GM21515 (cell line): ENCODE measurements at regions not wholly inside any gene's neighbourhood (a gene's known extent, or its start where the extent isn't known, plus 50 kb on each side); places are given as distances from the start of the nearest gene placed in this dataset.
A peak's percentile ranks its signal among the peaks of the same experiment; 100 is the strongest.
"Not testable (repeated sequence)": the region's sequence is repeated elsewhere in the genome, so short reads cannot be mapped to it uniquely, and the experiment has no call there.

Source experiments
- ATAC-seq: cut with Tn5 transposase; IDR thresholded peaks from one replicate; pipeline ENCODE4 v1.9.1; 2021; ENCODE audit not compliant: unreplicated experiment

DNA sequence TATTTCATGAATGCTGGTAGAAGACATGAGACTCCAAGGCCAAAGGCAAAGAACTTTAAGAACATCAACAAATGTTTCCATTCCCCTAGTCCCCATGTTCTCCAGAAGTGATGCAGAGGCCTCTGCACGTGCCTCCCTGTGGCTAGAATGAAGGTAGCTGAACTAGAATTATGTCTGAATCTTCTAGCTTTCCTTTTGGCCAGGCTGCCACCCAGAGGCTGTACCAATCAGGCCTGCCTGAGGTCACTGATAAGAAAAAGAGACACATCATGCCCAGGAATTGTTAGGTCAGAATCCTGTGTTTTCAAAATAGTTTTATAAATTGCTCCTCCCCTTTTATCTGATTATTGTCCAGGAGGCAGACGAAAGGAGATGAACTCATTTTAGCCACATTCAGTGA is 188.0 kb upstream of the SLC16A7 start:
- ATAC-seq: no peak

DNA sequence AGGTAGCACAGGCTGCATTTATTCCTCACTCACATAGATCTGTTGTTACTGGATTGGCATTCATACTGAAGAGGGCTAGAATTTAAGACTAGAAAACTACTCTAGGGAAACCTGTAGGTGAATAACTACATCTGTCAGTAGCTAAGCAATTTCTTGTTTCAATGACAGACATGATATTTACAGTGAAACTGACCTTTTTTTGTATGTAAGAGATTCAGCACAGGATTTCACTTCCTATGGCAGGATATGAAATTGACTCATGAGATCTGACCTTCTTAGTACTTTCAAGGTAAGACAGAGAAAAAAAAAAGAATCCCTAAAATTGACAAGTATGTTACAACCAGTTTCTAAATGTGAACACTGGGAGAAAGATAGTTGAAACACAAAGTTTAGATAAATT is 189.8 kb upstream of the SLC16A7 start:
- ATAC-seq: no peak

DNA sequence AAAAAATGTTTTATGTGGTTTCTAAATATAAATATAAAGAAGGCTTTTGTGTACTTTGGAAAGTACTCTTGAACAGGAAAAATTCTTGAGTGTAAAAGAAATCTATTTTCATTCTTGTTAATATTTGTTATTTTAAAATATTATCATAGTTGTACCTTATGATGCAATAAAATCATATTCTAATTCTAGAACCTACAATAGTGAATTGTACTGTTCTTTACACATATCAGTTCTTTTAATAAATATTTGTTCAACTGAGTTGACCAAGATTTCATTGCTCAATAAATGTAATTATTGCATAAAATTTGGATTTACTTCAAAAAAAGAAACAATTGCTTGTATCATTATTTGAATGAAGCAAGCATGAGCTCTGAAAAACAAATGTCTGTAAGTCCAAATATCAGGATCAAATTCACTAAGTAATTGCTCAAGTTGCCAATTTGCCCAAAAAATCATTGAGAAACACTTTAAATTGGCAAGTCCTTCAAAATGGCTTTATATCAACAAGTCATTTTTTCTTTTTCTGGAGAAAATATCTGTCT is 191.6 kb upstream of the SLC16A7 start:
- ATAC-seq: no peak

DNA sequence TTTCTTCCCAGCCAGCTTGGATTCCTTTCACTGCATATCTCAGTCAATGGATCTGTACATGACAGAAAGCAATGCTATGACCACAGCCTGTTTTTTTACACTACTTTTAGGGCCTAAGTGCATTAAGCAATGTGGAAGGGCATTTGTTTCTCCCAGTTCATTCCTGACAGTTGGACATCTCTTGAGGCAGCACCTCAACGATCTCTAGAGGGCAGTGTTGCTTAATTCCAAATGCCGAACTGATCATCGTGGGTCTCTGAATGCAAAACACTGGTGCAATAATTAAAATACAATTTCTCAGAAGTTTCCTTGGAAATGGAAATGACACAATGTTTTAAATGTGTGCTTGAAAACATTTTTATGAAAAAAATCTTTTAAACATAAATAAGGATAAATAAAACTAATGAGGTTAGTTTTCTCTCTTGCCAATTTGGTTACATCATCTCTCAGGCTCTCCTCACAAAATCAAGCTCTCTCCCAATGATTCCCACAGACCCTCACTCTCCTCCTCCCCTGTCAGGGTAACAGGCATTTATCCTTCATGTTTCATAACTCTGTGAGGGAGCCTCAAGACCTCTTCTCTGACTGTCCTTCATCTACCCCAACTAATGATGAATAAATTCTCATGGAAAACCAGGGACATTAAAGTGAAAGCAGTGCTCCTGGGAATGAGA is 192.4 kb upstream of the SLC16A7 start:
- peak; percentile 77 for ATAC-seq

DNA sequence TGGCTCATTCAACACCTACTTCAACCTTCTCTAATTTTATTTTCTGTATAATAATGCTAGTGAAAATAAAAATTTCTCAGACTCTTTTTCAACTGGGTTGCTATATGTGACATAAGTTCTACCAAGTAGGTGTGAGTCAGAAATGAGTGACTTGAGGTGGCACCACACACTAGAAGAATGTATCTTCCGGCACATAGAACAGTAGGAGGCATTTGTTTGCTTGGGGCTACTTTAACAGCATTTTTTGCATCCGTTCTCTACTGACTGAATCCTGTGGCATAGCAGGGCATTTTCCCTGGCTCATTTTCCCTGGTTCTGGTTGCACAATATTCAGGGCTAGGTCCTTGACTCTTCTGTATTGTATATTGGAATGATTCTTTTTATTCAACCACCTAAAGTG is 194.0 kb upstream of the SLC16A7 start:
- no peak for ATAC-seq

DNA sequence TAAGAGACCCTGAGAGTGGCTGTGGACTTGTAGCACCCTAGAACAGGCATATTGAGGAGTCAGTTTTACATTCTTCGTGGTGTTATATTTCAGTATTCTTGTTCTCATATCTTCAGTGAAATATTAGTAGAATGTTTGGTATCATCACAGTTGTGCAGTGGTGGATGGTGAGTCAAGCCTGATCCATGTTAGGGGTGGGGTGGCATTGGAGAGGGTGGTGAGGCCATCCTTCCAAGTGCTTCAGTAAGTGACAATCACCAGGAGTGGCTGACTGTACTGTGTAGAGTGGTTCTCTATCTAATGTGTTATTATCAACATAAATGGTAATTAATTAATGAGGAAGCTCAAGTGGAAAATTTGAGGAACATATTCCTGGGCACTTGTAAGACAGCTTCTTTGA is 197.7 kb upstream of the SLC16A7 start:
- no peak for ATAC-seq

DNA sequence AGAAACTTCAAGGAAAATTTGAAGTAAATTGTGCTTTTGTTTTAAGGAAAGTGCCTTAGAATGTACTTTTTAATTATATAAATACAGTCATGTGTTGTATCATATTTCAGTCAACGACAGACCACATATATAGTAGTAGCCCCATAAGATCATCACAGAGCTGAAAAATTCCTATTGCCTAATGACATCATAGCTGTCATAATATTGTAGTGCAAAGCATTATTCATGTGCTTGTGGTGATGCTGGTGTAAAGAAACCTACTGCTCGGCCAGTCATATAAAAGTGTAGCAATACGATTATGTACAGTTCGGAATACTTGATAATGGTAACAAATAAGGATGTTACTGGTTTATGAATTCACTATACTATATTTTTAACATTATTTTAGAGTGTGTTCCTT is 198.9 kb upstream of the SLC16A7 start:
- no peak for ATAC-seq

DNA sequence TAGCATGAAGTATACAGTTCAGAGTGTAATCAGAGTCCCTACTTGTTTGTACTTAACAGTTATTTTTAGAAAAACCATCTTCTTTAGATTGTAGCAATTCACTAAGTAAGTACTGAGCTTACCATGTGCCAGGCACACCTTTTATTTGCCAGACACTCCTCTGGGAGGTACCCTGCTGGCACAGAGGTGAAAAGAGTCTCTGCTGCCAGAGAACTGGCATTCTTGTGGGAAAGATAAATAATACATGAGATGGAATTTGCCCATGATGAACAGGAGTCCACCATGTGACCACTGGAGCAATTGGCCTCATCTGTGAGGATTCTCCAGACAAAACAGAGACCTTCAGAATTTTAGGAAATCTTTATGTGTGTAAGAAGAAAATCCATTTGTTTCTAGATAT is 199.3 kb upstream of the SLC16A7 start:
- no peak for ATAC-seq

DNA sequence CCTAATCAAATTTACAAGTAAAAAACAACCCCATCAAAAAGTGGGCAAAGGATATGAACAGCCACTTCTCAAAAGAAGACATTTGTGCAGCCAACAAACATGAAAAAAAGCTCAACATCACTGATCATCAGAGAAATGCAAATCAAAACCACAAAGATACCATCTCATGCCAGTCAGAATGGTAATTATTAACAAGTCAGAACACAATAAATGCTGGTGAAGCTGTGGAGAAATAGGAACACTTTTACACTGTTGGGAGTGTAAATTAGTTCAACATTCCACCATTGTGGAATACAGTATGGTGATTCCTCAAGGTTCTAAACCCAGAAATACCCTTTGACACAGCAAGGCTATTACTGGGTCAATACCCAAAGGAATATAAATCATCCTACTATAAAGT is 200.5 kb upstream of the SLC16A7 start:
- not testable (repeated sequence) for ATAC-seq

DNA sequence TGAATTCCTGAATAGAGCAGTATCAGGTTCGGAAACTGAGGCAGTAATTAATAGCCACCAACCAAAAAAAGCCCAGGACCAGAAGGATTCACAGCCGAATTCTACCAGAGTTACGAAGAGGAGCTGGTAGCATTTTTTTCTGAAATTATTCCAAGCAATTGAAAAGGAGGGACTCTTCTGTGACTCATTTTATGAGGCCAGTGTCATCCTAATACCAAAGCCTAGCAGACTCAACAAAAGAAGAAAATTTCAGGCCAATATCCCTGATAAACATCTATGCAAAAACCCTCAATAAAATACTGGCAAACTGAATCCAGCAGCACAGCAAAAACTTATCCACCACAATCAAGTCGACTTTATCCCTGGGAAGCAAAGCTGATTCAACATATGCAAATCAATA is 202.3 kb upstream of the SLC16A7 start:
- no peak for ATAC-seq

DNA sequence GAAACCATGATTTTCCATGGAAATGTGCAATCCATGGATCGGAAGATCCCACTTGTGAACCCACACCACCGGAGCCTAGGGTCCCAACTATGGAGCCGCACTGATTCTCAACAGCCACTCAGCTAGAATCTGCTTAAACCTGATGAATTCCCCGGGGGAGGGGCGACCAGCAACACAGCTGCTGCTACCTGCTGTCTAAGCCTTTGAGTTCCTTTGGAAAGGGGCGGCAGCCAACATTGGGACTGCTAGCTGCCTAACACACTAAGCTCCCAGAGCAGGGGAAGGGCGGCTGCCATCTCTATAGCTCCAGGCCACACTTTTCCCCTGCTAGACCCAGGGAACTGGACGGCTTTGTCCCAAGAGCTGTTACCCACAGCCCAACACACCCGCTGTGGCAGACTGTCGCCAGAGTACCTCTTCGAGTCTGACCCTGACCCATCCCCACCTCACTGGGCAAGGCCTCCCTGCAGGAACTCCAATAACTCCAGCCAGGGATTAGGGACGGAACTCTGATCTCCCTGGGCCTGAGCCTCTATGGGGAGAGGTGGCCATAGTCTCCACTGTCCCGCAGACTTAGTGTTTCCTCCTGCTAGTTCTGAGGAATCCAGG is 205.8 kb upstream of the SLC16A7 start:
- no peak for ATAC-seq

DNA sequence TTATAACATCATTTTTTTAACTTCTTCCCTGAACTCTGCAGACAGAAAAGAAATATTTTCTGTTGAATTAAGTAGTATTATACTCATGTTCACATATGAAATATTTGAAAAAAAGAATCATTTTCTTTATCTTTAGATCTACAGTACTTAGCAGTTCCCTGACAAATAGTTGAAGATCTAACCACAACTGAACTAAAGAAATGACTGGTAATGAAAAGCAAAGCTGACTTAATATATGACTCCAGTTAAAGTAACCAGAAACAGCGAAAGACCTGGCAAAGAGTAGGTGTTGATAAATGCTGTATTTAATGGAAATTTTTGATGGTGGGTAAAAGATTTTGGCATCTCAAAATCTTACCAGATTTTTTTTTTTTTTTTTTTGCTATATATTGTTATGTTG is 207.1 kb upstream of the SLC16A7 start:
- no peak for ATAC-seq

DNA sequence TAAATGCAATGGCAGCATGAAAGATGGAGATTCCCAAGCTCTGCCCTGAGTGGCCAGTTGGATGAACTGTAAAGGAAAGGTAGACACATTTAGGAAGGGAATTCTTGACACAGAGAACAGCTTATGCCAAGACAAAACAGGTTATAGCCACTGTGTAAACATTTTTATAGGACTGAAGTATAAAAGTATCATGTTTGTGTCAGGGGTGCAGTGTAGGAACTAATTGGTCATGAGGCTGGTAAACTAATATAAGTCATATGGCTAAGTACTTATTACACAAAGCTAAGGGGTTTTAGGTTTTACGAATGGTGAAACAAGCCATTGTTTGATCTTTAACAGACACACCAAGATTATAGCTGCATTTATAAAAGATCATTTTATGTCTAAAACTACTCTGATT is 207.7 kb upstream of the SLC16A7 start:
- no peak for ATAC-seq

DNA sequence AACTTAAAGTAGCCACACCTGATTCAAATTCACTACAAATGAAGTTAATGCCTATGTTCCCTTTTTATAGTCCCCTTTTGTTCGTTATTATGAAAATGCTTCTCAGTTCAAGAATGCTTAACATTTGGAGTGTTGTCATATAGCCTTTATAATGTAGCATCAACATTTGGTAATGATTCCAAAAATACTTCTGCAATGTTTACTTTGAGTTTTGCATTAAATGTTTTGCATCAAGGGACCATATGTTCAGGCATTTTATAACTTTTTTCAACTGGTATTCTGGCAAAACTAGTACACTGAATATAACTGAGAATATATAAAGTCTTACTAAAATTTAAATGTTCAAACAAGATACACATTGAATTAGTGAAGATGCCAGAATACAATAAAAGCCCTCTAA is 209.6 kb upstream of the SLC16A7 start:
- no peak for ATAC-seq

DNA sequence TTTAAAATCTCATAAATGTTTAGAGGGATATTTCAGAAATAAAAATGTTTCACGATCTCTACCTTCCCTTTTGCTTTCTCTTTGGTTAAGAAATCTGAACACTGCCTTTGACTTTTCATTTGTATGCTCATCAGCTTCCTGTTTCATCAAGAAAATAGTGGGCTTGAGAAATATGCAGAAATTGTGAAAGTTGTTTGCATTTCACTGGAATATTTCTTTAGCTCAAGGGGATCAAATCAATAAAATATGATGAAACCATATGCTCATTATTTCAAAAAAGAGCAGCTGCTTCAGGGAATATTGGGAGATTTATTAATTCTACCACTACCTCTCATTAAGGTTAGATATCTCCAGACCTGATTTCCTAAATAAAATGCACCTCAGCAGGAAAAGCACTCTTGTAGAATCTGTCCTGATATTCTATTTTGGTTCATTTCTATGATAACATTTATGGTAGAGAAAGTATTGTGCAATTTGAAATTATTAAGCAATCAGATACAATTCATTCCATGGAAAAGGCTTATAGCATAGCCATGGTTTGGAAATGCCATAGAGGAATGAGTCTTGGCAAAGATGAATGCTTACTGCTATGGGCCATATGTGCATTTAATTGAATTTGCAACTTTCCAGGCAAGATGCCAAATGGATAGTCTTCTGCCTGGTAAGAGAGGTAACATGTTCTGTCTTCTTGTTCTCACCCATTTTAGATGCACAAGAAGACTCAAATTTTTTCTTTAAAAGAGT is 212.6 kb upstream of the SLC16A7 start:
- no peak for ATAC-seq

DNA sequence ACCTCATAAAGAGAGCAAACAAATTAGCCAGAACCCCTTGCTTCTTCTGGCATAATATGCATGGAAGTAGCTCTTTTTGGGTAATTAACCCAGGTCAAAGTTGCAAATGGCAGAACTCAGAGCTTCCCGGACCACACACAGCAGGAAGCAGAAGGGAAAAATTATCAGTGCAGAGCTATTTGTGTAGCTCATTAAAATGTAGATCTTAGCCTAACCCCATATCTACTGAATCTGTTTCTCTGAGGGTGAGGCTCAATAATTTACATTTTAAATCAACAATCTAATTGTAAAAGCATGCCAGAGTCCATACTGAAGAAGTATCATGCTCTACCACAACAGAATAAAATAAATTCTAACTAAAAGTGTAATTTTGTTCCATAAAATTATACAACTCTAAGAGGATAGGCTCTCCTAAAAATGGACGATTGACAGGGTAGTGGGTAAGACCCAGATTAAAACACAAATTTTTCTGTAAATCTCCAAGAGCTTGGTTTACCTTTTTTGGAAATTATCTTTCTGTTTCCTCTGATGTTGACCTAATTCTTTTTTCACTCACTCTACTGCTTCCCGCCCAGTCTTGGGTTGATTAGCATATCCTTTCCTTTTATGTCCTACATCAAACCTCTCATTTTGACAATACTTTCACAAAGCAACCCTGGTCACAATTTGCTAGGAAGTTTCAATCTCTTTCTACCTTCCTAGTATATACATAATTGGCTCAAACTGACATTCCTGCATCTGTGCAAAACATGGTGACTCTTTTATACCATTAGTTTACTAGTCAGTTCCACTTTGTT is 213.3 kb upstream of the SLC16A7 start:
- ATAC-seq: no peak

DNA sequence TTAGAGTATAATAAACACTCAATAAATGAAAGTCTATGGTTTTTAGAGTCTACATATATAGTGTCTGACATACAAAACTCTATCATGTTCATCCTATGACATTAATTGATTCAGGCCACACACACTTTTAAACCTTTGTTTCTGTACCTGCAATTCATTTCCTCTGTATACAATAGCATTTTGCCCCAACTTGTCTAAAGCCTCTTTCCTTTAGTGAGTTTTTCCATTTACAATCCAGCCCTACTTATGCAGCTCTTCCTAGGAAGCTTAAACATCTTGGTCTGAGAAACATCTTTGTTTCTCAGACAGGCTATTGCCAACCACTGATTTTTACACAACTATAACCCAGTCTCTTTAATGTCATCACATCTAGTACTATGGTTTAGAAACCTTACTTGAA is 214.7 kb upstream of the SLC16A7 start:
- ATAC-seq: no peak

DNA sequence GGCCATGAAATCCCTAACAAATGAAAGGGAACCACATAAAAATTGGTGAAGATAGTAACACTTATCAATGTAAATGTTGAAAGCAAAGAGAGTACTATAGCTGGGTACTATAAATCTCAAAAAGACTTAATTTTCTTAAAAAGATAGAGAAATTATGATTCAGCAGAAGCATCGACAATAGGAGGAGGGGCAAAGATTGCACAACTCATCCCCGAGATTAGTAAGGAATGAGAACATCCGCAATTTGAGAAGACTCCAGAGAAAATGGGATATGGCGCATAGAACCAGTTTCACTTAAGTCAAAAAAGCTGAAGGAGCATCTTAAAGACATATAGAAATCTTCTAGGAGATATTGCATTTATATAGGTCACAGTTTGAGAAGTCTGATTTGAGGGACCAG is 220.2 kb upstream of the SLC16A7 start:
- ATAC-seq: no peak

DNA sequence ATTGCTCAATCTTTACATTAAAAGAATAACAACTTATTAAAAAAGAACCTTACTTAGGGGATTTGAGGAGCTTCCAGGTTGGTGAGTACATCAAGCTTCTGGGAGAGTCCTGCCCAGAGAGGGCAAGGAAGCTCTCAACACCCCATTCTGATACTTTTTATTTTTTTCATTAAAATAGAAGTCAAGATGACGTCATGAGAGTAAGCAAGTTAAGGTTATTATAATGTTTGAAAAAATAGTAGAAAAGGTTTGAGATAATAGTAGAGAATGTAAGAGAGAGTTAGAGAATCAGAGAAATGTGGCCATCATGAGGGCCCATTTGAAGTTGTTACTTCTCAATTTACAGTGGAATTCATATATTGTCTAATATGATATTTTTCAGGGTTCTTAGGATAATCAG is 221.0 kb upstream of the SLC16A7 start:
- ATAC-seq: no peak

DNA sequence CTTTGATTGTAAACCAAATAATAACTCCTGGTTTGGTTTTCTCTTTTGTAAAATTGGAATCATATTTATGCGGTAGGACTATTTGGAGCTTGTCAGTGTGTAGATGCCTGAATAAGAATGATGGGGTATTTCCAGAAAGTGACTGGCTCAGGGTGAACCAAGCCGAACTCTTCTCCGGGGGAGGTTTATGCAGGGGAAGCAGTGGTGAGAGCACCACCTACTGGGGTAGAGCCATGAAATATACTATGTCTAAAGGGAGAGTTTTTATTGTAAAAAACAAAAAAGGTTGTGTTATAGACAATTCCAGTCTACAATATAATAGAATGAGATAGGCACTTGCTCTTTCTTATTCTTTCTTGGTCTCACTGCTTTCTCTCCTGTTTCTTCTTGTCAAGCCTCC is 222.9 kb upstream of the SLC16A7 start:
- ATAC-seq: no peak

DNA sequence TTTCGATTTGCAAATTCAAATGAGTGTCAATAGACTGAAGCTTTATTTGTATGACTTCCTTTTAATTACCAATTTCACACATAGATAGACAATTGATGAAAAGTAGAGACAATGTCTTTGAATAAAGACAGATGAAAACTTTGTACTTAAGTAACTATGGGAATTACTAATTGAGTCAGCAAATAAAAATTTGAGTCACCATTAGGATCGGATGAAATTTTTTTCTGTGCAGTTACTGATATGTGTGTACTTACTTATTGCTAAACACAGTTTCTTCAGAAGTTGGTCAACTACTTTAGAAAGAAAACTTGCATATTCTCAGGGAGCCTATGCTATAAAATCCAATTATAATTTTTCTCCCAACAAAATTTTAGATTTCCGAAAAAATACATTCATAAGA is 224.9 kb upstream of the SLC16A7 start:
- no peak for ATAC-seq
